GM18867 (cell line): ENCODE measurements at regions not wholly inside any gene's neighbourhood (a gene's known extent, or its start where the extent isn't known, plus 50 kb on each side); places are given as distances from the start of the nearest gene placed in this dataset.
A peak's percentile ranks its signal among the peaks of the same experiment; 100 is the strongest.
"Not testable (repeated sequence)": the region's sequence is repeated elsewhere in the genome, so short reads cannot be mapped to it uniquely, and the experiment has no call there.

Source experiments
- ATAC-seq: cut with Tn5 transposase; IDR thresholded peaks from one replicate; pipeline ENCODE4 v1.9.1; 2021; ENCODE audit warnings: mild to moderate bottlenecking, moderate library complexity; ENCODE audit not compliant: unreplicated experiment

DNA sequence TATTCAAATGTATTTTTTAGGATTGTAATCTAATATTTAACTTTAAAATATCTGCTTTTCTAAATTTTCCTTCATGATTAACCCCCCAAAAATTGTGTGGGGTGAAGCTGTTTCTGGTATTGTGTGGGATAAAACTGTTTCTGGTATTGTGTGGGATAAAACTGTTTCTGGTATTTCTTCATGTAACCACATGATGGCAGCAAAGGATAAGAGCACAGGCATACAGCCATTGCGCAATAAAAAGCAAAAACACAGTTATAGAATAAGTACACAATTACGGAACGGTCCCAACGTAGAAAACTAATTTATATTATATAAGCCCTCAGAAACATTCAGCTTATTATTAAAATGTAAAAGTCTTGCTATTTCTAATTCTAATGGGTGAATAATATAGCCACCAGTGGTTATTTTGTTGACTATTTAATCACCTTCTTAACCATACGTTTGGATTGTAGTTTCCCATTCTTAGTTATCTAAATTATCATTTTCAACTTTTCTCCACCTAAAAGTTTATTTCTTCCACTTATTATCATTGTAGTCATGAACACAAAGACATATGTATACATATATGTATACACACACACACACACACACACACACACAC is 333.9 kb upstream of the FSTL5 start:
- peak; percentile 81 for ATAC-seq

DNA sequence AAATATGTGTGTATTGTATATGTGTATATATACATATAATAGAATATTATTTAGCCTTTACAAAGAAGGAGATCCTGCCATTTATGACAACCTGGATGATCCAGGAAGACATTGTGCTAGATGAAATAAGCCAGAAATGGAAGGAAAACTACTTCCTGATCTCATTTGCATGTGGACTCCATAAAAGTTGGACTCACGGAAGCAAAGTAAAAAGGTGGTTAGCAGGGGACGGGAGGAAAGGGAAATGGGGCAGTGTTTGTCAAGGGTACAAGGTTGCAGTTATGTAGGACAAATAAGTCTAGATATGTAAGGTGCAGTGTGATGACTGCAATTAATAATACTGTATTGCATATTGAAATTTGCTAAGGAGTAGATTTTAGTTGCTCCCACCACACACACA is 331.1 kb upstream of the FSTL5 start:
- ATAC-seq = no peak

DNA sequence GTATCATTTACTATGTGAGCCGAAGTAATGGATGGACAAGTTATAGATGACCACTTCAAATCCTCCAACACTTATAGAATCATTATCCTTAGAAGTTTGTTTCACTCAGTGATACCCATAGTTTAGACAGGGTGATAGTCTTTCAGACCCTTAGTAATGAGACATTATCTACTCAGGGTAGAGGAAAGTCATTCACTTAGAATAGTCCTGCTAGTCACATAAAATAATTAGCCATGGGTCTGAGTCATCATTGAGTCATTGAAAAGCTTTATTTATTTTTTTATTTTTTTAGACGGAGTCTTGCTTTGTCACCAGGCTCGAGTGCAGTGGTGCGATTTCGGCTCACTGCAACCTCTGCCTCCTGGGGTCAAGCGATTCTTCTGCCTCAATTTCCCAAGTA is 321.7 kb upstream of the FSTL5 start:
- no peak for ATAC-seq

DNA sequence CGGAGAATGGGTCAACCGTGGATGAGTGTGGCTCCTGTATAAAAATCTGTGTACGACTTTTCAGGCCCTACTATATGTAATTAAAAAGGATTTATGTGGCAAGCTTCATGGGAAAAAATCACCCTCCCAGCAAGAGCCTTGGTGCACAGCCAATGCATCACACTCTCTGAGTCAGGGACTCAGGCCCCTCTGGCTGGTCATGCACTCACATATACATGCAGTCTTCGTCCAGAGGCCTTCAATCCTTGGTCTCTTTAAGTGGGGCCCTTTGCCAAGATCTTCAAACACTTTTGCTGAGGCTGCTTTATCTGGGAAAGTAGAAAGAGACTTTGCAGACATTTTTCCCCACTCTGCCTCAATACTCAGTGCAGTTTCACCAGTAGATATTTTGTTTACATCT is 311.4 kb upstream of the FSTL5 start:
- no peak for ATAC-seq

DNA sequence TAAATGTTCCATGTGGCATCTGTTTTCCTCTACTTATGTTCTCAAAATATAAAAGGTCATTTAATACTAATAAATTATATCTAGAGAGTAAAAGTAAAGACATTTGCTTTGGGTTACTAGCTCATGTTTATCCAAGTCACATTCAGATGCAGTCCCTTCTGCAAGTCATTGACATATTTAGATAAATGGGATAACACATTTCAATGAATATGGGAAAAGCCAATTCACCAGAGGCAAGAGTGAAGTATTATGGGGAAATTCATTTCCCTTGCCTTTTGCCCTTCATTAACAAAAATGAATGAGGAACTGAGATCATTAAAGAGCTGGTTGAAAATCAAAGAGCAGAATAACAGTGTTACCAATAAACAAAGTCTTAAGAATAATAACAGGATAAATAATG is 306.2 kb upstream of the FSTL5 start:
- no peak for ATAC-seq

DNA sequence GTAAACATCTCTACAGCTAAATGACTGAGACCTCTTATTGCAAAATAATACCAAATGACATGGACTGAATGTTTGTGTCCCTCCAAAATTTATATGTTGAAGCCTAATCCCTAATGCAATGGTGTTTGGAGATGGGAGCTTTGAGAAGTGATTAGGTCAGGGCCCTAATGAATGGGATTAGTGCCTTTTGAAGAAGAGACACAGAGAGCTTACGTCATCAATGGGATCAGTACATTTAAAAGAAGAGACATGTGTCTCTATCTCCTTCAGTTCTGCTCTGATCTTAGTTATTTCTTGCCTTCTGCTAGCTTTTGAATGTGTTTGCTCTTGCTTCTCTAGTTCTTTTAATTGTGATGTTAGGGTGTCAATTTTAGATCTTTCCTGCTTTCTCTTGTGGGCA is 301.6 kb upstream of the FSTL5 start:
- ATAC-seq = not testable (repeated sequence)

DNA sequence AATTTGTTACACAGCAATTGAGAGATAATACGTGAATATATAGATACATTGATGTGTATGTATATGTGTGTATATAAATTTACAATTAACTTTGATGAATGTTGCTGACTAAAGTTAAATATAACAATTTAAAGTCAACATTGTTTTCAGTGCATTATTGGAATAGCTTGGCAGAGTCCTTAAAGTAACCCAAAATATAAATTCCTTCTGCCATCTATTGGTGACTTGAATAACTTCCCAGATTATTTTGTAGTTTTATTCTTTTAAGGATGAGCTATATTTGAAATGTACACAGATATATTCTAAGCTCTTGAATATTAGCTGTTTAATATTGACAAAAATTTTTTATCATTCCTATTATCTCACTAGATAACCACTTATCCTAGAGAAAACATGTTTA is 298.2 kb upstream of the FSTL5 start:
- no peak for ATAC-seq

DNA sequence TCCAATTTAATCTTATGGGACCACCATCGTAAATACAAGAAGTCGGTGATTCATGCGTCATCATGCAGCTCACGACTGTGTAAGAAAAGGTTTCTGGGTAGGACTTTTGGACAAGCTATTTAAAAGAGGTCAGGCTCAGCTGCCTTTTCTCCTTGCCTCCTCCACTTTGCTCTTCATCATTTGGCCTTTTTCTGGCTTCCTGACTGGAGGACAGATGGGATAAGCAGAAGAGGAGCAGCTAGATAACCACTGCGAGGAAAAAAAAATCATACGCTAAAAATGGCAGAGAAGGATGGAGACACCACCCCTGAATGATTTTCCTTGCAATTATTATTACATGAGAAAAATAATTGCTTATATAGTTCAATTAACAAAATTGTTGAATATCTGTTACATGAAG is 294.3 kb upstream of the FSTL5 start:
- ATAC-seq = no peak

DNA sequence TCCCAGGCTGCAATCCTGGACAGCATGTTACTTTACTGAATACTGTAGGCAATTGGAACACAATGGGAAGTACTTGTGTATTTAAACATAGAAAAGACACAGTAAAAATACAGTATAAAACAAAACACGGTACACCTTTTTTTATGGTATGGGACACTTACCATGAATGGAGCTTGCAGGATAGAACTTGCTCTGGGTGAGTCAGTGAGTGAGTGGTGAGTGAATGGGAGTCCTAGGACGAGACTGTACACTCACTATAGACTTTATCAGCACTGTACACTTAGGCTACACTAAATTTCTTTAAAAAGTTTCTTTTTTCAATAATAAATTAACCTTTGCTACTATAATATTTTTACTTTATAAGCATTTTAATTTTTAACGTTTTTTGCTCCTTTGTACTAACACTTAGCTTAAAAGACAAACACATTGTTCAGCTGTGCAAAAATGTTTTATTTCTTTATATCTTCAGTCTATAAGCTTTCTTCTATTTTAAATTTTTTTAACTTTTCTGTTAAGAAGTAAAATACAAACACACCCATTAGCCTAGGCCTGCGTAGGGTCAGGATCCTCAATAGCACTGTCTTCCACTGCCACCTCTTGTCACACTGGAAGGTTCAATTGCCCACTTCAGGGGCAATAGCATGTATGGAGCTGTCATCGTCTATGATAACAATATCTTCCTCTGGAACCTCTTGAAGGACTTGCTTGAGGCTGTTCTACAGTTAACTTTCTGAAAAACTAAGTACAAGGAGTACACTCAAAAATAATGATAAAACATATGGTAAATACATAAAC is 293.5 kb upstream of the FSTL5 start:
- ATAC-seq = no peak

DNA sequence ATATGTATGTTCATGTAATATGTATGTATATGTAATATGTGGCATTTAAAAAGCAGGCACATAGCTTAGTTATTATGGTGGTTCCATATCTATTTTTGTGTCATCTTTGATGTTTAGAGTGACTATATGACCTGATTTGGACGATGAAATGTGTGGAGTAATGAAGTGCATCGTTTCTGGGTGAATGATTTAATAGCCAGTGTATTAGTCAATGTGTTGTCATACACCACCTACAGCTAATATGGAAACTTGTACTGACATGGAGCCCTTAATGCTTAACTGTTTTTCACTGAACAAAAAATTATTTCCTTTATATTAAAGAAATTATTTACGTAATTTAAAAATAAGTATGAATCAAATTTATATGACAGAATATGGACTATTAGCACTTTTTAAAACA is 292.3 kb upstream of the FSTL5 start:
- ATAC-seq = no peak

DNA sequence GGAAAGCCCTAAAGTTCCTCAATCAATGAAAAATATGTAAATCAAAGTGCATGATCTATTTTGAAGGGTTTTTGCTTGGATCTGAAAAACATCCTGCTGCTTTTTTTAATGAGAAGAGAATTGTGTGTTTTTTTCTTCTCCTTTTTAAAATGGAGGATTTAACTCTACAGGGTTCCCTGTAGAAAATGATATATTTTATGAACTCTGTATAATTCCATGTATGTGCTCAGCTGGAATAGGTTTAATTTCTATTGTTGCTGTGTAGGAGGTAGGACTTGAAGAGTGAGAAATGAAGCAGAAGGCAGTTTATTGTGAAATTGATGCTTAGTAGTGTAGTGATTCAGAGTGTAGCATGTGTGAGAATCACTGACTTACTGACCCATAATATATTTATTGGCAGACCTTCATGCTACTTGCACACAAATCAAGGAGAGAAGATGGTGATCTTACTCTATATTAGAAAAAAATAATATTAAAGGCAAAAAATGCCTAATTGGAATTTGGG is 286.8 kb upstream of the FSTL5 start:
- no peak for ATAC-seq

DNA sequence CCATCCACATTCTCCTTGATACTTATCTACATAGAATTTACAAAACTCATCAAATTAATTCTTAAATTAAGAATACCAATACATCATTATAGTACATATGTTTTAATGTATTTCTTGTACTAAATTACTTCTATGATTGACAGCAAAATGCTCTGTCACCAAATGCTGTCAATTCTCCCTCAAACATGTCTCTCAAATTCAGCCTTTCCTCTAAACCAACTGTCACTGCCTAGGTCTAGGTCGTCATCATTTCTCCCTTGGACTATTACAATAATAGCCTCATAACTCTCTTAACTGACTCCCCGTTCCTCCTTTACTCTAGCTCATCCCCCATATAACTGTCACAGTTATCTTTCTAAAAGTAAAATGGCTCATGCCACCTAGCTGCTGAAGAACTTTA is 279.7 kb upstream of the FSTL5 start:
- ATAC-seq = no peak

DNA sequence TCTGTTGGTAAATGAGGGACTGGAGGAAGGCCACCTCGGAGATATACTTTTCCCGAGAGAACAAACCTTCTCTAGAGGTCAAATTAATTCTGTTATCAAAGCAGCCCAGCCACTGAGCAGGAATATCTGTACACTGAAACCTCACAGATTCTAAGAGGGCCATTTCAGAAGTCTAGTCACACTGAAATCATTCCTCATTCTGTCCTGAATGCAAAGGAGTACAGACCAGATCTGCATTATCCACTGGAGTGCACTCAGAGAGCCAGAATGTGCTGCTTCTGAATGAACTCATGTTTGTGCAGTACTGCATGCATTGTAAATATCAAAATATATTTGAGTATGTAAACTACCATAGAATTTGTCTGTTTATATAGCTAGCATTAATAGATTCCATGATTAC is 278.3 kb upstream of the FSTL5 start:
- no peak for ATAC-seq

DNA sequence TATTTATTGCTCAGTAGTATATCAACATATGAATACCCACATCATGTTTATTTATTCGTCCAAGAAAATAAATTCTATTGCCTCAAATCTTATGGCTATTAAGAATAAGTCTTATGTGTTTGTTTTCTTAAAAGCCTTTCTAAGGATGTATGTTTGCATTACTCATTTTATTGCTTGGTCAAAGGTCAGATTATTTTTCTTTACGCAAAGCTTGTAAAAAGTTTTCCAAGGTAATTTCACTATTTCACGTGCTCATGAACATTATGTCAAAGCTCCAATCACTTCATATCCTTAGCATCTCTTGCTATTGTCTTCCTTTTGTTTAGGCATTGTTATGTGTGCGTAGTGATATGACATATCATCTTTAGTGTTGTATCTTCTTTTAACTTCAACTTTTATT is 258.5 kb upstream of the FSTL5 start:
- ATAC-seq = no peak

DNA sequence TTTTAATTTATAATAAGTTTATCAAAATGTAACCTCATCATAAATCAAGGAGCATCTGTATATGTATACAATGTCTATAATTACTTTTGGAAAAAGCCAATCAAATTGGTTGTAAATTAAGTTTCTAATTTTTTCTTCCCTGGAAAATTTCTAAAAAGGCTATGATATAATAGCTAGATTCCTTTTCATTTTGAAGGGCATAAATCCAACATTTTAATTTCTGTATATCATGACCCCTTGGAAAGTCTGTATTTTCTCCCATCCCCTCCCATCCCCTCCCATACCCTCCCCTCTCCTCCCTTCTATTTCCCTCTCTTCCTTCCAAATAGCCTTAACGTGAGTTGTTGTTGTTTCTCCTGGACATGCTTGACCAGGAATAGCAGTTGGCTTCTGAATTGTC is 247.1 kb upstream of the FSTL5 start:
- no peak for ATAC-seq

DNA sequence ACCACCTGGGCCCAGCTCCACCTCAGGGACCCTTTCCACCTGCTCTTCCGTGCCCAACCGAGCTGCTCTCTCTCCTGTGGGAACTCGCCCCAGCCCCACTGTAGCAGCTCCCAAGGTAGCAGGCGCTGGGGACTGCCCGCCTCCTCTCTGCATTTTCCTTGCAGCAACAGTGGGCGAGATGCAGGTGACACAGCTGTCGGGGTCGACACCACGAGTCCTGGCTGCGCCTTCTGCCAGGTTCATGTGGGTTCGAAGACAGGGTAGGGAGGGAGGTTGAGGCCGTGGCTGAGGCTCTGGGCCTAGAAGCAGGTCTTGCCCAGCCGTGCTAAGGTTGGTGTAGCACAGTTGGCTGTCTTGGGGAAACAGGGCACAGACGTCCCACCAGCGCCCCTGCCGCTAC is 245.2 kb upstream of the FSTL5 start:
- ATAC-seq = no peak

DNA sequence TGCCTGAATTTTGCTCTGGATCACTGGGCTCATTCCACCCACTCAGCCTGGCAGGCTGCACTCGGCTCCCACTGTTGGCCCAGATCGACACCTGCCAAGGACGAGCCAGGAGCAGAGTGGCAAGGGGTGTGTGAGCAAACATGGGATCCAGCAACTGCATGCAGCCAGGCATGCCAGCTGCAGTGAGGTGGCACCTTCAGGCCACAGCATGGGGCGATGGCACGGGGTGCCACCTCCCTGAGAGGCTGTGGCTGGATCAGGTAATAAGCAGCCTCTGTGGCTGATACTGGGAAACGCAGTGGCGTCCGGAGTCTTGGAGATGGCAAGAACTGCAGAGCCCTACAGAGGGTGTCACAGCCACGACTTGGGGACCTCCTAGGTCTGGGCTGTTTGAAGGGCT is 244.5 kb upstream of the FSTL5 start:
- ATAC-seq = no peak

DNA sequence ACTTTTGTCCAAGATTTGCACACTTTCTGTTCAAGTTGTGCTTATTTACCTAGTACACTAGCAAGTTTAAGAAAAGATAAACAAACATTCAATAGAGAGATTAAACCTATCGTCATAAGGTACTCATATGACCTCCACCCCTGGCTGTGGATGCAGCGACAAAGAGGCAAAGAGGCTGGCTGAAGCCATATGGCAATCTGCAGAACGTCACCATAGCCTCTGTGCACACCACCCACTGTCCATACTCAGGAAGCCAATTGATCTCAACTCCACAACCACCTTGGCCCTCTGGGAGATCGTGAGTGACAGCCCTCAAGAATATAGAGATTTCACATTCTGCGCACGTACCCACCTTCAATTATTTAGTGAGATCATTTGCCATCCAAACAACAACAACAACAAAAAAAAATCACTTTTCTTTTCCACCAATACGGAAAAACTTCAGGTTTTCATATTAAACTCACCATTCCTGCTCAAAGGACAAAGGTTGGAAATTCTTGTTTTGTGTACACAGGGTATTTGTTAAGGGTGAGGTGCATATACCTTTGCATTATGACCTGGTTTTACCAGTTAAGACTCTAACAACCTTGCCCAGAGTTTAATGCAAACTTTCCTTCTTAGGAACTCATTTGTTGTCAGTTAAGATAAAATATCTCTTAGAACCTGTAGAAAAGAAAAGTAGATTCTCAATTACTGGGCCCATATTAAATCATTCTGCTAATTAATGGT is 243.0 kb upstream of the FSTL5 start:
- no peak for ATAC-seq

DNA sequence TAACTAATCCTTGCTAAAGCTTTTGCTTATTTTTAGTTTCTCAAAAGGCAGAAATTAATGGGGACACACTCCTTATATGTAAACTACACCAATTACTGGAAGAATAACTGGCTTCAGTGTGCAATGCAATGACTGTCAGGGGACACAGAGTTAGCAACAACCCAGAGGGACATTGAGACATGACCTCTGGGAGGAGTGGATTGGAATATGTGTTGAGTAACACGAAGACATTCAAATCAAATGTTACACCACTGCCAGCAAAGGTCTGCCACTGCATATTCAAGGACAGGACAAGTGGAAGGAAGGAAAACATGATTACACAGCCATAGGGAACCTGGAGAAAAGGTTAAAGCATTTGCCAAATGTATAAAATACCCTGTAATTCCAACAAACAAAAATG is 240.1 kb upstream of the FSTL5 start:
- no peak for ATAC-seq

DNA sequence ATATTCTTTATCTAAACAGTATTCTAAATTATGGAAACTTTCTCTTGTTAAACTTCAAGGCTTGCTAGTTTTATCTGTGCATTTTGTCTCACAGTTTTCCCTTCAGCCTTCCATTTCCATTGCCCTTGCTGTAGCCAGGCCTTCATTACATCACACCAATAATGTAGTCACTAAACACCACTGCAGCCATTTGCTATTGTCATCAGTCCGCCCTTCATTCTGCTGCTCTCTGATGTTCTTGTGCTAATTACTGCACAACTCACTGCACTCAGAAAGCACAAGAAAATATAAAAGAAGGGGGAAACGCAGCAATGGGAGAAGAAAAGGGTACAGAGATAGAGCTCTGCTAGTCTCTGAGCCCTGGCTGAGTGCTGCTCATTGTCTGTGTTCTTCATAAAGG is 239.6 kb upstream of the FSTL5 start:
- ATAC-seq = no peak

DNA sequence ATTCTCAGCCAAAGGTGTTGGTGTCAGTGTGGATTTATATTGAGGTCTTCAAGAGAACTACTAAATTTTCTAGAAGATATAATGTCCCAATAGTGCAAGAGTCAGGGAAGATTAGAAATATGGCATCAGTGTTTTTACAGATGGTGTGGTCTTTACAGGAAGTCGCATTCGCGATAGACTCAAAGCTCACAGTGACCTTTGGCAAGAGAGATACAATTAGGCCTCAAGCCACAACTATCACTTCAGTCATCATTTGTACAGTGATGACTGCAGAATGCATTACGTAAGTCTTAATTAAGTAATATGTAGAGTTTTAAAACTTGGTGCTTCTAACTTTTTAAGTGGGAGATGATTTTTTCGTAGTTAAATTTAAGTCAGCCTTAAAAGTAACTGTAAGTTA is 237.2 kb upstream of the FSTL5 start:
- no peak for ATAC-seq

DNA sequence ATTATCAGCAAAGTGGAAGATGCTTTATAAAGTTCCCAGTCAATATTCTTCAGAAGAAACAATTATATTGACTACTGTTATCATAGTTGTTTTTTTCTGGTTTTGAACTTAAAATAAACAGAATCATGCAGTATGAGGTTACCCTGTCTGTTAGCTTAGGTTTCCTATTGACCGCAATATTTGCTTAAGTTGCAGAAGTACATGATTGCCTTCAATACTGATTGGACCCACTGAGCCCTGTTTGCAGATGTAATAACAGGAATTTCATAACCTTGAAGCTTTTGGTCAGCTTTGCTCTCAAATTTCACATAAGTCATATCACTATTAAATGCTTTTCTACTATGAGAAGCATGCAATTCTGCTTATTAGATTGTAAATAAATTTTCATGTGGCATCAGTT is 229.1 kb upstream of the FSTL5 start:
- peak; percentile 100 for ATAC-seq
